Upper lobe of right lung (tissue), 1 donor: ENCODE measurements at regions not wholly inside any gene's neighbourhood (a gene's known extent, or its start where the extent isn't known, plus 50 kb on each side); places are given as distances from the start of the nearest gene placed in this dataset.
"Not testable (repeated sequence)": the region's sequence is repeated elsewhere in the genome, so short reads cannot be mapped to it uniquely, and the experiment has no call there.

ENCODE experiments used
- ATAC-seq: fragments of 200-7000 bp; cut with Tn5 transposase; one replicate; pipeline ENCODE4 v1.9.1; 2020; ENCODE audit warnings: mild to moderate bottlenecking, moderate library complexity
- DNase-seq: peaks from one replicate; pipeline ENCODE4 v3.0.0-alpha.2; 2020
- H3K27ac ChIP-seq: fragments of 200-600 bp; one replicate; pipeline ENCODE4 v1.8.0; 2022
- H3K27me3 ChIP-seq: fragments of 200-600 bp; one replicate; pipeline ENCODE4 v1.8.0; 2022; ENCODE audit warnings: mild to moderate bottlenecking
- H3K36me3 ChIP-seq: fragments of 200-600 bp; one replicate; pipeline ENCODE4 v1.8.0; 2022
- H3K4me1 ChIP-seq: fragments of 200-600 bp; one replicate; pipeline ENCODE4 v1.8.0; 2022
- H3K4me3 ChIP-seq: fragments of 200-600 bp; one replicate; pipeline ENCODE4 v1.8.0; 2022; ENCODE audit warnings: mild to moderate bottlenecking
- H3K9me3 ChIP-seq: fragments of 200-600 bp; one replicate; pipeline ENCODE4 v1.8.0; 2022
- CTCF ChIP-seq: fragments of 200-600 bp; IDR thresholded peaks from one replicate; pipeline ENCODE4 v1.8.0; 2022; ENCODE audit warnings: antibody characterized with exemption
- intact Hi-C: fragments of 100-400 bp; cut with DNase I; formaldehyde crosslinking; loops from one replicate; pipeline ENCODE4 v1.11.0; 2022
- donor health status: DM: no; HTN: yes; CAD: no; lungs with severe emphysema.

GRCh38 chr7:66466081-66466600, 162.5 kb upstream of the KCTD7 start:
- TF ChIP-seq CTCF: no peak
- no peak for ATAC-seq
- no peaks in the 10 kb centered on the region for H3K36me3 ChIP-seq
- no peak for DNase-seq
- no peaks in the 10 kb centered on the region for H3K27me3 ChIP-seq
- intact Hi-C loops: no loop called here
- no peak overlapping the region for H3K4me3 ChIP-seq
- no peak overlapping the region for H3K27ac ChIP-seq
- no peaks in the 10 kb centered on the region for H3K9me3 ChIP-seq
- H3K4me1 ChIP-seq: no peaks in the 10 kb centered on the region

GRCh38 chr7:66467887-66468286, 160.8 kb upstream of the KCTD7 start:
- no peaks in the 10 kb centered on the region for H3K27me3 ChIP-seq
- no peak for ATAC-seq
- H3K36me3 ChIP-seq: no peaks in the 10 kb centered on the region
- no peaks in the 10 kb centered on the region for H3K4me1 ChIP-seq
- TF ChIP-seq CTCF: no peak
- no peaks in the 10 kb centered on the region for H3K9me3 ChIP-seq
- H3K27ac ChIP-seq: no peak overlapping the region
- no peak overlapping the region for H3K4me3 ChIP-seq
- no peak for DNase-seq
- intact Hi-C loops: no loop called here

GRCh38 chr7:66473064-66473463, 155.6 kb upstream of the KCTD7 start:
- H3K4me1 ChIP-seq, H3K36me3 ChIP-seq, H3K9me3 ChIP-seq, H3K27ac ChIP-seq, intact Hi-C loops, DNase-seq, H3K4me3 ChIP-seq, ATAC-seq, H3K27me3 ChIP-seq: not testable (repeated sequence)

GRCh38 chr7:66474441-66474840, 154.2 kb upstream of the KCTD7 start:
- no peak for DNase-seq
- intact Hi-C loops: no loop called here
- no peaks in the 10 kb centered on the region for H3K9me3 ChIP-seq

GRCh38 chr7:66476056-66476455, 152.6 kb upstream of the KCTD7 start:
- DNase-seq, H3K9me3 ChIP-seq, ATAC-seq, intact Hi-C loops, H3K4me3 ChIP-seq, H3K27me3 ChIP-seq, H3K4me1 ChIP-seq, H3K27ac ChIP-seq: not testable (repeated sequence)
- H3K36me3 ChIP-seq: peaks cover 24% of the 10 kb centered on the region

More at GRCh38 chr7:66474441-66474840, 154.2 kb upstream of the KCTD7 start:
- no peaks in the 10 kb centered on the region for H3K4me1 ChIP-seq
- no peak overlapping the region for H3K27ac ChIP-seq
- no peak overlapping the region for H3K4me3 ChIP-seq
- H3K27me3 ChIP-seq: no peaks in the 10 kb centered on the region
- peaks cover 17% of the 10 kb centered on the region for H3K36me3 ChIP-seq
- no peak for TF ChIP-seq CTCF
- no peak for ATAC-seq

- intact Hi-C loops: not testable (repeated sequence)
Observed at GRCh38 chr7:66477822-66478397, 150.8 kb upstream of the KCTD7 start.

GRCh38 chr7:66481229-66481628, 147.5 kb upstream of the KCTD7 start:
- H3K4me3 ChIP-seq, DNase-seq, ATAC-seq, H3K9me3 ChIP-seq, H3K4me1 ChIP-seq, H3K27ac ChIP-seq, intact Hi-C loops, H3K27me3 ChIP-seq: not testable (repeated sequence)
- H3K36me3 ChIP-seq: peaks cover 29% of the 10 kb centered on the region

More at GRCh38 chr7:66477822-66478397, 150.8 kb upstream of the KCTD7 start:
- peaks cover 34% of the 10 kb centered on the region for H3K36me3 ChIP-seq
- not testable (repeated sequence) for H3K9me3 ChIP-seq, H3K27ac ChIP-seq, H3K27me3 ChIP-seq, H3K4me3 ChIP-seq, DNase-seq, H3K4me1 ChIP-seq, ATAC-seq

- ATAC-seq, H3K27ac ChIP-seq, H3K9me3 ChIP-seq, H3K4me1 ChIP-seq, DNase-seq, H3K36me3 ChIP-seq, H3K27me3 ChIP-seq, H3K4me3 ChIP-seq, intact Hi-C loops: not testable (repeated sequence)
Observed at GRCh38 chr7:66489065-66489464, 139.6 kb upstream of the KCTD7 start.

GRCh38 chr7:66489741-66490140, 138.9 kb upstream of the KCTD7 start:
- H3K27ac ChIP-seq, DNase-seq, H3K36me3 ChIP-seq, H3K4me1 ChIP-seq, ATAC-seq, H3K4me3 ChIP-seq, H3K27me3 ChIP-seq, intact Hi-C loops, H3K9me3 ChIP-seq: not testable (repeated sequence)

GRCh38 chr7:66490979-66491378, 137.7 kb upstream of the KCTD7 start:
- DNase-seq, intact Hi-C loops, H3K4me1 ChIP-seq, H3K9me3 ChIP-seq, H3K36me3 ChIP-seq, H3K4me3 ChIP-seq, H3K27ac ChIP-seq, H3K27me3 ChIP-seq, ATAC-seq: not testable (repeated sequence)

- H3K36me3 ChIP-seq, H3K4me1 ChIP-seq, intact Hi-C loops, H3K27me3 ChIP-seq, DNase-seq, H3K9me3 ChIP-seq, ATAC-seq: not testable (repeated sequence)
- peak overlapping the region; percentile 76 for H3K4me3 ChIP-seq
- H3K27ac ChIP-seq: peak overlapping the region; percentile 98
Observed at GRCh38 chr7:66492405-66492804, 136.3 kb upstream of the KCTD7 start.
